ENCODE measurements at regions not wholly inside any gene's neighbourhood (a gene's known extent, or its start where the extent isn't known, plus 50 kb on each side); places are given as distances from the start of the nearest gene placed in this dataset.

GRCh38 chr6:121764493-121764892, 329.0 kb downstream of the GJA1 start:
- TF ChIP-seq, protein P1, sequence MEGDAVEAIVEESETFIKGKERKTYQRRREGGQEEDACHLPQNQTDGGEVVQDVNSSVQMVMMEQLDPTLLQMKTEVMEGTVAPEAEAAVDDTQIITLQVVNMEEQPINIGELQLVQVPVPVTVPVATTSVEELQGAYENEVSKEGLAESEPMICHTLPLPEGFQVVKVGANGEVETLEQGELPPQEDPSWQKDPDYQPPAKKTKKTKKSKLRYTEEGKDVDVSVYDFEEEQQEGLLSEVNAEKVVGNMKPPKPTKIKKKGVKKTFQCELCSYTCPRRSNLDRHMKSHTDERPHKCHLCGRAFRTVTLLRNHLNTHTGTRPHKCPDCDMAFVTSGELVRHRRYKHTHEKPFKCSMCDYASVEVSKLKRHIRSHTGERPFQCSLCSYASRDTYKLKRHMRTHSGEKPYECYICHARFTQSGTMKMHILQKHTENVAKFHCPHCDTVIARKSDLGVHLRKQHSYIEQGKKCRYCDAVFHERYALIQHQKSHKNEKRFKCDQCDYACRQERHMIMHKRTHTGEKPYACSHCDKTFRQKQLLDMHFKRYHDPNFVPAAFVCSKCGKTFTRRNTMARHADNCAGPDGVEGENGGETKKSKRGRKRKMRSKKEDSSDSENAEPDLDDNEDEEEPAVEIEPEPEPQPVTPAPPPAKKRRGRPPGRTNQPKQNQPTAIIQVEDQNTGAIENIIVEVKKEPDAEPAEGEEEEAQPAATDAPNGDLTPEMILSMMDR (IDR thresholded peaks at IDR 0.05; ENCODE audit: borderline replicate concordance, insufficient read depth, low read depth, low read length), result no peak
- no peak overlapping the region for H3K4me3 ChIP-seq (ENCODE audit: low read depth, low read length)

- TF ChIP-seq, protein P1 (IDR thresholded peaks at IDR 0.05; ENCODE audit: borderline replicate concordance, insufficient read depth, low read depth, low read length), result no peak
- no peak overlapping the region for H3K4me3 ChIP-seq (ENCODE audit: low read depth, low read length)
Observed at GRCh38 chr6:121765060-121765459, 329.6 kb downstream of the GJA1 start.

- TF ChIP-seq, protein P1 (IDR thresholded peaks at IDR 0.05; ENCODE audit: borderline replicate concordance, insufficient read depth, low read depth, low read length), result no peak
- no peak overlapping the region for H3K4me3 ChIP-seq (ENCODE audit: low read depth, low read length)
Observed at GRCh38 chr6:121767211-121767610, 331.8 kb downstream of the GJA1 start.

- TF ChIP-seq, protein P1 (IDR thresholded peaks at IDR 0.05; ENCODE audit: borderline replicate concordance, insufficient read depth, low read depth, low read length), result no peak
- no peak overlapping the region for H3K4me3 ChIP-seq (ENCODE audit: low read depth, low read length)
Observed at GRCh38 chr6:121770943-121771342, 335.5 kb downstream of the GJA1 start.

- TF ChIP-seq, protein P1 (IDR thresholded peaks at IDR 0.05; ENCODE audit: borderline replicate concordance, insufficient read depth, low read depth, low read length), result no peak
- no peak overlapping the region for H3K4me3 ChIP-seq (ENCODE audit: low read depth, low read length)
Observed at GRCh38 chr6:121771937-121772720, 336.7 kb downstream of the GJA1 start.

GRCh38 chr6:121776054-121776453, 340.6 kb downstream of the GJA1 start:
- H3K4me3 ChIP-seq (ENCODE audit: low read depth, low read length), result no peak overlapping the region

More at GRCh38 chr6:121776054-121776453, 340.6 kb downstream of the GJA1 start:
- TF ChIP-seq, protein P1 (IDR thresholded peaks at IDR 0.05; ENCODE audit: borderline replicate concordance, insufficient read depth, low read depth, low read length), result no peak
